T47D (cell line): ENCODE measurements at regions not wholly inside any gene's neighbourhood (a gene's known extent, or its start where the extent isn't known, plus 50 kb on each side); places are given as distances from the start of the nearest gene placed in this dataset.
"Not testable (repeated sequence)": the region's sequence is repeated elsewhere in the genome, so short reads cannot be mapped to it uniquely, and the experiment has no call there.

Experiments used
- DNase-seq, 2 experiments: peaks; one replicate each; pipeline versions ENCODE4 v3.0.0 to v3.0.0-alpha.2; 2011 to 2012; ENCODE audit warnings: low read depth in 1 of 2, low spot score in 1 of 2
- JUND ChIP-seq: IDR thresholded peaks from 2 replicates; pipeline ENCODE4 v1.6.1; 2012; ENCODE audit warnings: low read depth
- in situ Hi-C: cut with HindIII; loops from 2 replicates; pipeline ENCODE4 v1.10.0; 2016; ENCODE audit warnings: low sequenced_read_pairs, low pct_unique_long_range_greater_than_20kb

DNA sequence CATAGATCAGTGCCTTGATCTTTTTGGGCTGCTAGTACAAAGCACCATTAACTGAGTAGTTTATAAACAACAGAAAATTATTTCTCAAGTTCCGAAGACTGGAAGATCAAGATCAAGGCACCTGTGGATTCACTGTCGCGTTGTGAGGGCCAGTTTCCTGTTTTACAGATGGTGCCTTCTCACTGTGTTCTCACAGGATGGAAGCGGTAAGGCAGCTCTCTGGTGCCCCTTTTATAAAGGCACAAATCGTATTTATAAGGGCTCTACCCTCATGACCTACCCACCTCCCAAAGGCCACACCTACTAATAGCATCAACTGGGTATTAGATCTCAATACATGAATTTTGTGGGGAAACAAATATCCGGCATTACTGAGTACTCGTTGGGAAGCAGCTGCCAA, 729.5 kb upstream of the SLC39A10 start:
- in situ Hi-C loops, result no loop called here
- DNase-seq, result no peak
- TF ChIP-seq JUND, result no peak

DNA sequence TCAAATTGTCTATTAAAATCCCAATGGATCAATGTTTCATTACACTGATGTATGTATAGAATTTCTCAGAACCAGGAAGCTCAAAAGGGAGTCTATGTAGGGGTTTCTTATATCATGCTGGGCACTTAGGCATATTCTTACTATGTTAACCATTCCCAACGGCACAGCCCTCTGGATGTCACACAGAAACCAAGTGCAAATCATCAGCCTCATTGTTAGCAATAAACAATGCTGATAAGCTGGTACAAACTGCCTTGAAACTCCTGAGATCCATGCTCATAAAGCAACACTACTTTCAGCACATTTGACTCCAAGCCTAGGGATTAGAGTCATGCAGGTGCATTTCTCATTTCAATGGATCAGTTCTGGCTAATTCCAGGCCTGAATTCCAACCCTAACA, 730.2 kb upstream of the SLC39A10 start:
- no peak for TF ChIP-seq JUND
- in situ Hi-C loops, result no loop called here
- no peak for DNase-seq

DNA sequence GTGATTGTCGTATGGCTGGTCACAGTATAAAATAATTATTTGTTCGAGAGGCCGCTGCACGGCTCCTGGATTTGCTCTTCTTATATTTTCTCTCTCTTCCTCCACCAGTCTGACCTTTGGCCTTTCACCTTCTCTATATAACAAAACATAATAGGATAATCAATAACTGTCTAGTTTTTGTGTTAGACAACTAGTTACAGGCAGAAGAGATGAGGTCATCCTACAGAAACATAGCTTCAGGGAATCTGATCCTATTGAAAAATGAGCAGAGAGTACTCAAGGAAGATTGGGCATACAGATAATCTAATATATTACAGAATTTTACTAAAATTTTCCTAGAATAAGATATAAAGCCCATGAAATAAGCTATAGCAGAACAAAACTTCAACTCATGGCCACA, 731.3 kb upstream of the SLC39A10 start:
- DNase-seq, result no peak
- TF ChIP-seq JUND, result no peak
- in situ Hi-C loops, result no loop called here

DNA sequence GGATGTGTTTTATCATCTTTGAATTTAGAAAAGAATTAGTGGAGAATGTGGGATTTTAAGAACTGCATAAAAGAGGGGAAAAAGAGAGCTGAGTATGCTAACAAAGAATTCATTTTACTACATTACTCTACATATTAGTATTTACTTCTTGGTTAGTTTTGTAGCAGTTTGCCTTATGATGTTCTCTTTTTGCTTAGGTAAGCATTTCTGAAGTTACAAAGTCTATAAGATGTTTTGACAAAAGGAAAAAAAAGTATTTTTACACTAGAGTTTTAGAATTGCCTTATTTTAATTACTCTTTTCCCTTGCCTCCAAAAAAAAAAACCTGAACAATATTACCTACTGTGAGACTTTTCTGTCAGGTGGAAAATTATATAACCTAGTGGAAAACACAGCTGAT, 739.5 kb upstream of the SLC39A10 start:
- no peak for DNase-seq
- no peak for TF ChIP-seq JUND

DNA sequence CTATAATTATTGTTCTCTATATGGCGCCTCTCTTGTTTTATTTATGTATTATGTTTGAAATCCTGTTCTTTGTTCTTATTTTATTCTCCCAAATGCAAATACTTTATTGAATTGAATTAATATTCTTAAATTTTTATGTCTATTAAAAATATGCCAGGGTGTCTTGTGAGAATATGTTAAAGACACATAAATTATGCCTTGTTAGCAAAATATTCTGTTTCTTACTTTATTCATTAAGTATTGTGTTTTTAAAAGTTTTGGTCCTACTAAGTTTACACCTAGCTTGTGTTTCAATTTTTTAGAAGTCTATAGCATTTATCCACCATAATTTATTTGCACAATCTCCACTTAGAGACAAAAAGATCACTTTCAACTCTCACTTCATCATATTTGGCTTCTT, 741.5 kb upstream of the SLC39A10 start:
- in situ Hi-C loops, result no loop called here
- TF ChIP-seq JUND, result no peak
- DNase-seq, result no peak

More for the DNA sequence above, 739.5 kb upstream of the SLC39A10 start:
- in situ Hi-C loops, result no loop called here

DNA sequence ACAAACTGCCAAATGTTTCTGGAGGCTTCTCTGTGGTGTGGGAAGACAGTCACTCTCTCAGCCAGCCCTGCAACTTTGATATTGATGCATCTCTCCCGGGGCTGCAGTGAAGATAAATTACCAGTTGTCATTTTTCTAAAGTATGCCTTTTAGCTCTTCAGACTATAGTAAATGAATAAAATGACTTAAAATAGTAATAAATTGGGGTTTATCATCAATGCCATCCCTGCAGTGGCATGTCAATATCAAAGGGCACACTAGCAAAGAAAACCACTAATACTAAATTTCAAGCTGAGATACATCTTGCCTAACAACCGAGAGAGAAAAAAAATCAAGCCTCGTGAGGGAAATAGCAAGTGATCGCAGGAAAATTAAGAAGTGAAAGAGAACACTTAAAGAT, 749.5 kb upstream of the SLC39A10 start:
- TF ChIP-seq JUND, result no peak
- in situ Hi-C loops, result no loop called here
- no peak for DNase-seq

DNA sequence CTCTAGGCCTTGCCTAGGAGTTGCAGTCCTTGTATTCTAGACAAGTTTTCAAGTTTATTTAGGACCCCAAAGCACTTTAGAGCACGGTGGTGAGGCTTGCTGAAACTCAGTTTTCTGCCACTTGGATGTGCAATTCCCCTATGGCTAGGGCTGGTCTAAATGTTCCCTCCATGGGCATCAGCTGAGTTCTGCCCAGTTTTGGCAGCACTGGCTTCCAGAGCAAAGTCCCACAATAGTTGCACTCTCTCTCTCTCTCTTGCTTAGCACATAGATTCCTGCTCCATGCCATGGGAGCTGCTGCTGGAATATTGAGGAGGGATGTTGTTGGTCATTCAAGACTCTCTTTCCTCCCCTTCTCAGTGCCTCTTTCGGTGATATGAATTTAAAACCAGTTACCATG, 760.2 kb upstream of the SLC39A10 start:
- no peak for DNase-seq
- TF ChIP-seq JUND, result no peak
- in situ Hi-C loops, result no loop called here

DNA sequence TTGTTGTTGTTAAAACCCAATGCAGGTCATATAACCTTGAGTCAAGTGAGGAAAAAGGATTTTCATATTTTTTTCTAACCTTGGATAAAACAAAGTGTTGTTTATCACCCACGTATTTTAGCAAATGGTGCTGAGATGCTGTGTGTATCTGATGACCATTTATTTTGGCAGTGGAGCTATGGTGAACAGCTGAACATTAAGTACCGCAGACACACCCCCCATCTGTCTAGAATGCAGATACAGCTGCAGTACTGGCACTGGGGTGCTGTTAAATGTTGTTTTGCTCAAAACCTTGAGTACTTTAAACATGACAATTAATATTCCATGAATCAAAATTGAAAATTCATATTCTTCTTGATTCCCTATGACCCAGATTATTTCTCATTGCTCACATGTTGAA, 773.3 kb upstream of the SLC39A10 start:
- no peak for DNase-seq
- TF ChIP-seq JUND, result no peak
- in situ Hi-C loops, result no loop called here

DNA sequence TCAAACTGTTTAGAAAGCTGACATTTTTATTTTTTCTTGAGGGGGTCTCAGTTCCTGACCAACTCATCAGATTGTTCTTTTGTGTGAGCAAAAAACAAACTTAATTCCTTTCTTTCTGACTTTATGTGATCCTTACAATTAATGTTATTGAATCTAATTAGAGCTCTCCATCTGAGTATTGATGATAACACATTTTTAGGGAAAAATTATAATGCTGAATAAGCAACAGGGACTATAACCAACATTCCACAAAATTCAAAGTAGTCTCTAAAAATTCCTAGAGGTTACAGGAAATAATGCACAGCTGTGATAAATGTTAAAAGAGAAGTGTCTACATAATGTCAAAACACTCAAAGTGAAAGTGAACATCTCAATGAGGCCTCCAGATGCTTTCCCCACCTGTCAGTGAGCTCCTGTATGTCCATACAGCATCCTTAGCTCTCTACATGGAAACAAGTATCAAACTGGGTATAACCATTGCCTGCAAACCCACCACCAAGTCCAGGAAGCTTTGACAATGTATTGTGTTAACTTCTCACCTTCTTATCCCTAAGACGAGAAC, 786.0 kb upstream of the SLC39A10 start:
- DNase-seq, result no peak
- in situ Hi-C loops, result no loop called here
- TF ChIP-seq JUND, result no peak

DNA sequence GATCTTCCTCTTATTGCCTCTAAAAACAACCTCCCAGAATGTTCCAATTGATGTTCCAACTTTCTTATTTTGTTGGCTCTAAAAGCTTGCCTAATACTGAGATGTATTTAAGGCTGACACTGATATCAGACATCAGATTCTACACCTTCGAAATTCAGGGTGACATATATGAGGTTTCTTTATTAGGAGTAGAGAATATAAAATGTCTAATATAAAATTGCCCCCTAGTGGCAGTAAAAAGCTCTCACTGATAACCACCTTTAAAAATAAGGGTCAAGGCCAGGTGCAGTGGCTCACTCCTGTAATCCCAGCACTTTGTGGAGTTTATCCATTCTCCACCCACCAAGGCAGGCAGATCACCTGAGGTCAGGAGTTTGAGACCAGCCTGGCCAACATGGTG, 789.7 kb upstream of the SLC39A10 start:
- DNase-seq, result peak in 1 of 2 experiments; percentile 15
- no peak for TF ChIP-seq JUND
- in situ Hi-C loops, result no loop called here

DNA sequence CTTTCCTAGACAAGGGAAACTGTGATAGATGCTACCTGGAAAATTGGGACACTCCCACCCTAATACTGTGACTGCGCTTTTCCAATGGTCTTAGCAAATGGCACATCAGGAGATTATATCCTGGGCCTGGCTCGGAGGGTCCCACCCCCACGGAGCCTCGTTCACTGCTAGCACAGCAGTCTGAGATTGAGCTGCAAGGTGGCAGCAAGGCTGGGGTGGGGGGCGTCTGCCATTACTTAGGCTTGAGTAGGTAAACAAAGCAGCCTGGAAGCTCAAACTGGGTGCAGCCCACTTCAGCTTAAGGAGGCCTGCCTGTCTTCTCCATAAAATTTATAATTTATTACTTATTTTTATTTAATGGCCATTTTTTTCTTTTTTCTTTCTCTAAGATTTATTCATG, 802.1 kb upstream of the SLC39A10 start:
- TF ChIP-seq JUND, result no peak
- in situ Hi-C loops, result no loop called here
- DNase-seq, result no peak

DNA sequence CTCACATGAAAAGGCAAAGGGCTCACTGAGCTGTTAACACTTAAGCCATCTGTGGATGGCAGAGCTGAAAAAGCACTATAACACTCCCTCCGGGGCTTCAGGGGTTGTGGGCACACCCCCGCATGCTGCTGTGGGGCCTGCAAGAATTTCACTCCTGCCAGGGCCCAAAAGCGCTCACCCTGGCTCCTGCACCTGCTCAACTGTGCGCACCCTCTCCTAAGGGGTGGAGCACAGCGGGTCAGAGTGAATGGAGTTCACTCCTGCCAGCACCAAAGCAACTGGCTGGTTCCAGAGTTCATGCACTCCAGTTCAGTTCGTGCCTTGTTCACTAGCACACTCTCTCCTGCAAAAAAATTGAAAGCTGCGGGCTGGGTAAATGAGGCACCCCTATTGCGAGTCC, 814.2 kb upstream of the SLC39A10 start:
- DNase-seq, result no peak
- in situ Hi-C loops, result no loop called here
- TF ChIP-seq JUND, result no peak

DNA sequence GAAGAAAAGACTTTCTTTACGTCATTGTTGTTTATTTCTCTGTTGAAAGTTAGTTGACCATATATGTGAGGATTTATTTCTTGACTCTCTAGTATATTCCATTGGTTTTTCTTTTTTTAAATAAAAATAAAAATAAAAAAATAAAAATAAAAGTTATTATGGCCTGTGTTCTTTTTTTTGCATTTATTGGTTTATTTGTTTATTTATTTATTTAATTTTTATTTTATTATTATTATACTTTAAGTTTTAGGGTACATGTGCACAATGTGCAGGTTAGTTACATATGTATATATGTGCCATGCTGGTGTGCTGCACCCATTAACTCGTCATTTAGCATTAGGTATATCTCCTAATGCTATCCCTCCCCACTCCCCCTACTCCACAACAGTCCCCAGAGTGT, 822.7 kb upstream of the SLC39A10 start:
- DNase-seq, in situ Hi-C loops: not testable (repeated sequence)

DNA sequence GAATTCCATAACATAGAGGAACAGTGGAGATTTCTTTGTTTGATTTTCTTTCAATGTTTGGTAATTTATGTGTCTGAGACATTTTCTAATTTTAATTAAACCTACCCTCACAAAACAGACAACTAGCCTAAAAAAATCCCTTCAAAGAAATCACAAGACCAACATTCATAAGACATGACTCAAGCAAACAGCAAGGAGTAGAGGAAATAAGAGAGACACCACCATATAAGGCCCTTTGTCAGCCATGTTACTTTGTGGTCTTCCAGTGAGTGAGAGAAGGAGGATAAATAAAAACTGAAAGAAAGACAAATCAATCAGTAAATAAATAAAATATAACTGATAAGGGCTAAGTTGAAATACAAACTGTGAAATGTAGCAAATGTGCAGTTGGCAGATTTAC, 830.8 kb upstream of the SLC39A10 start:
- in situ Hi-C loops, result no loop called here
- no peak for DNase-seq
- no peak for TF ChIP-seq JUND
